GM20000 (cell line): ENCODE measurements at regions not wholly inside any gene's neighbourhood (a gene's known extent, or its start where the extent isn't known, plus 50 kb on each side); places are given as distances from the start of the nearest gene placed in this dataset.

Source experiments
- DNase-seq: peaks from one replicate; pipeline ENCODE4 v3.0.0; 2012; ENCODE audit warnings: low spot score
- CTCF ChIP-seq: IDR thresholded peaks from 2 replicates; pipeline ENCODE4 v1.5.1; 2012; ENCODE audit warnings: mild to moderate bottlenecking, control low read depth; ENCODE audit errors: extremely low read depth, missing control alignments

- no peak for TF ChIP-seq CTCF
- DNase-seq: no peak
Observed at GRCh38 chr16:51487880-51488279, 336.8 kb upstream of the SALL1 start.

GRCh38 chr16:51474414-51475091, 323.5 kb upstream of the SALL1 start:
- no peak for DNase-seq
- TF ChIP-seq CTCF: no peak

- DNase-seq: no peak
- no peak for TF ChIP-seq CTCF
Observed at GRCh38 chr16:51473091-51473490, 322.0 kb upstream of the SALL1 start.

- no peak for TF ChIP-seq CTCF
- DNase-seq: no peak
Observed at GRCh38 chr16:51470492-51470891, 319.4 kb upstream of the SALL1 start.

GRCh38 chr16:51464996-51465395, 313.9 kb upstream of the SALL1 start:
- no peak for DNase-seq

DNA sequence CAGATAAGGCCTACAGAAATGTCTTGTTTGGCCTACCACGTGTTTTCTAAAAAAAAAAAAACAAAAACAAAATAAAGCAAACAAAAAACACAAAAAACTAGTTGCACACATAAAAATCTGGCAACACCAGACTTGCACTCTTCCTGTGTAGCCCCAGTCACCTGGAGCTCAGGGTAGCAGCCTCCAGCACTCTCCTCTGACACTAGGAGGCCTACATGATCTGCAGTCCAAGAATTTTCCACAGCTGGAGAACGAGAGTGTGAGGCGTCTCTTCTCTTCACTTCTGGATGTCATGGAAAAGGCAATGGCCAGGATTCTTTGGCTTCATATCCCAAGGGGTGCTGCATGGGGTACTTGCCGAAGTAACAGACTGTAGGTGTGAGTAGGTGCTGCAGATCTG, 310.2 kb upstream of the SALL1 start:
- TF ChIP-seq CTCF: no peak
- DNase-seq: no peak

More at GRCh38 chr16:51464996-51465395, 313.9 kb upstream of the SALL1 start:
- no peak for TF ChIP-seq CTCF

GRCh38 chr16:51458356-51459140, 307.5 kb upstream of the SALL1 start:
- DNase-seq: no peak
- no peak for TF ChIP-seq CTCF
